Spinal cord (tissue), 9 donors: ENCODE measurements at regions not wholly inside any gene's neighbourhood (a gene's known extent, or its start where the extent isn't known, plus 50 kb on each side); places are given as distances from the start of the nearest gene placed in this dataset.
"Not testable (repeated sequence)": the region's sequence is repeated elsewhere in the genome, so short reads cannot be mapped to it uniquely, and the experiment has no call there.

ENCODE experiments used
- DNase-seq, 6 donors: peaks; one replicate each; pipeline versions ENCODE4 v3.0.0 to v3.0.0-alpha.2; 2013 to 2015; ENCODE audit warnings: low spot score in 6 of 6, low read depth in 4 of 6
- H3K27ac ChIP-seq: one replicate; pipeline ENCODE4 v1.5.1; 2013; ENCODE audit warnings: low read depth, low read length, control low read depth
- H3K27me3 ChIP-seq: one replicate; pipeline ENCODE4 v1.6.1; 2013; ENCODE audit warnings: low read length; ENCODE audit not compliant: control insufficient read depth, insufficient read depth
- H3K36me3 ChIP-seq: one replicate; pipeline ENCODE4 v1.6.1; 2013; ENCODE audit warnings: low read length; ENCODE audit not compliant: control insufficient read depth, insufficient read depth
- H3K4me1 ChIP-seq: one replicate; pipeline ENCODE4 v1.6.1; 2013; ENCODE audit warnings: low read length; ENCODE audit not compliant: control insufficient read depth, insufficient read depth
- H3K4me3 ChIP-seq: one replicate; pipeline ENCODE4 v1.5.1; 2013; ENCODE audit warnings: low read depth, low read length, control low read depth
- H3K9me3 ChIP-seq: one replicate; pipeline ENCODE4 v1.6.1; 2013; ENCODE audit warnings: low read length; ENCODE audit not compliant: control insufficient read depth, insufficient read depth
- WGBS: methylation state at CpG from one replicate; pipeline ENCODE4 v1.1.5; 2013; ENCODE audit warnings: missing lambda C conversion rate; ENCODE audit not compliant: insufficient coverage; 5-methylcytosine and 5-hydroxymethylcytosine counted together
- donor health status: healthy.

GRCh38 chr3:152596832-152597231 lies 238.1 kb upstream of the P2RY1 start:
- not testable (repeated sequence) for H3K27me3 ChIP-seq, DNase-seq, H3K9me3 ChIP-seq, H3K36me3 ChIP-seq, H3K4me3 ChIP-seq, H3K4me1 ChIP-seq
- no CpG with 5 or more reads among the region's 1 CpG for WGBS
- peak overlapping the region; percentile 77 for H3K27ac ChIP-seq

GRCh38 chr3:152606146-152606545 lies 228.8 kb upstream of the P2RY1 start:
- Histone ChIP-seq H3K9me3 (peaks cover 1% of the 10 kb centered on the region), H3K27ac (no peak overlapping the region), H3K27me3 (no peaks in the 10 kb centered on the region), H3K4me1 (no peaks in the 10 kb centered on the region), H3K4me3 (no peak overlapping the region), H3K36me3 (no peaks in the 10 kb centered on the region)
- DNase-seq, result no peak
- whole genome bisulfite sequencing, result 43% methylated on average over 1 of the region's 7 CpGs

- no CpG with 5 or more reads among the region's 1 CpG for WGBS
- Histone ChIP-seq H3K9me3 (peaks cover 1% of the 10 kb centered on the region), H3K4me1 (peaks cover 4% of the 10 kb centered on the region), H3K27ac (no peak overlapping the region), H3K27me3 (no peaks in the 10 kb centered on the region), H3K36me3 (no peaks in the 10 kb centered on the region), H3K4me3 (no peak overlapping the region)
- no peak for DNase-seq
Observed at GRCh38 chr3:152607179-152607578, 227.8 kb upstream of the P2RY1 start.

- WGBS, result 50% methylated on average over 2 of the region's 8 CpGs
- no peak overlapping the region for H3K27ac ChIP-seq
Observed at GRCh38 chr3:152608696-152609594, 226.0 kb upstream of the P2RY1 start.

GRCh38 chr3:152609891-152610290 lies 225.0 kb upstream of the P2RY1 start:
- no peak overlapping the region for H3K27ac ChIP-seq
- no peak for DNase-seq
- no peaks in the 10 kb centered on the region for H3K27me3 ChIP-seq
- peaks cover 4% of the 10 kb centered on the region for H3K4me1 ChIP-seq
- no peaks in the 10 kb centered on the region for H3K9me3 ChIP-seq
- H3K36me3 ChIP-seq, result no peaks in the 10 kb centered on the region
- H3K4me3 ChIP-seq, result no peak overlapping the region

More at GRCh38 chr3:152608696-152609594, 226.0 kb upstream of the P2RY1 start:
- no peak for DNase-seq
- no peak overlapping the region for H3K4me3 ChIP-seq
- no peaks in the 10 kb centered on the region for H3K36me3 ChIP-seq
- peaks cover 4% of the 10 kb centered on the region for H3K4me1 ChIP-seq
- H3K27me3 ChIP-seq, result no peaks in the 10 kb centered on the region
- peaks cover 1% of the 10 kb centered on the region for H3K9me3 ChIP-seq

GRCh38 chr3:152610622-152611021 lies 224.3 kb upstream of the P2RY1 start:
- no peak overlapping the region for H3K27ac ChIP-seq
- H3K27me3 ChIP-seq, result no peaks in the 10 kb centered on the region
- no peak for DNase-seq
- H3K4me3 ChIP-seq, result no peak overlapping the region
- no peaks in the 10 kb centered on the region for H3K36me3 ChIP-seq
- peaks cover 4% of the 10 kb centered on the region for H3K4me1 ChIP-seq
- WGBS, result 84% methylated on average over 5 of the region's 6 CpGs
- no peaks in the 10 kb centered on the region for H3K9me3 ChIP-seq

- peak in 3 of 6 donors; percentile 12 to 57 (median 24) for DNase-seq
- Histone ChIP-seq H3K27ac (peak overlapping the region; percentile 26), H3K4me1 (peaks cover 4% of the 10 kb centered on the region), H3K27me3 (no peaks in the 10 kb centered on the region), H3K4me3 (no peak overlapping the region), H3K9me3 (no peaks in the 10 kb centered on the region), H3K36me3 (no peaks in the 10 kb centered on the region)
Observed at GRCh38 chr3:152611905-152612304, 223.0 kb upstream of the P2RY1 start.

- no peak for DNase-seq
- WGBS, result no CpG with 5 or more reads among the region's 2 CpGs
- no peaks in the 10 kb centered on the region for H3K36me3 ChIP-seq
- no peak overlapping the region for H3K4me3 ChIP-seq
- H3K9me3 ChIP-seq, result no peaks in the 10 kb centered on the region
- no peak overlapping the region for H3K27ac ChIP-seq
- H3K4me1 ChIP-seq, result peaks cover 4% of the 10 kb centered on the region
- H3K27me3 ChIP-seq, result no peaks in the 10 kb centered on the region
Observed at GRCh38 chr3:152613851-152614250, 221.1 kb upstream of the P2RY1 start.

- Histone ChIP-seq H3K27ac (no peak overlapping the region), H3K4me3 (no peak overlapping the region), H3K36me3 (no peaks in the 10 kb centered on the region), H3K4me1 (peaks cover 8% of the 10 kb centered on the region), H3K27me3 (no peaks in the 10 kb centered on the region), H3K9me3 (no peaks in the 10 kb centered on the region)
- DNase-seq, result no peak
- 74% methylated on average over 7 of the region's 10 CpGs for WGBS
Observed at GRCh38 chr3:152615681-152616080, 219.2 kb upstream of the P2RY1 start.

- H3K4me3 ChIP-seq, result no peak overlapping the region
- H3K36me3 ChIP-seq, result no peaks in the 10 kb centered on the region
- peaks cover 4% of the 10 kb centered on the region for H3K4me1 ChIP-seq
- peaks cover 2% of the 10 kb centered on the region for H3K27me3 ChIP-seq
- no peaks in the 10 kb centered on the region for H3K9me3 ChIP-seq
- H3K27ac ChIP-seq, result no peak overlapping the region
- no peak for DNase-seq
Observed at GRCh38 chr3:152617609-152618008, 217.3 kb upstream of the P2RY1 start.
